ENCODE measurements at regions not wholly inside any gene's neighbourhood (a gene's known extent, or its start where the extent isn't known, plus 50 kb on each side); places are given as distances from the start of the nearest gene placed in this dataset.

- no peak for TF ChIP-seq CTCF (IDR thresholded peaks at IDR 0.05; ENCODE audit: poor library complexity)
- TF ChIP-seq EZH2phosphoT487 (IDR thresholded peaks at IDR 0.05; ENCODE audit: low read depth, severe bottlenecking, unreplicated experiment): no peak
- TF ChIP-seq EZH2 (IDR thresholded peaks at IDR 0.05; ENCODE audit: borderline replicate concordance): no peak
These were observed 163.8 kb upstream of the STK17B start for GRCh38 chr2:196335221-196335634.

Measured in hepatocyte (in vitro differentiated cells).